ENCODE measurements at regions not wholly inside any gene's neighbourhood (a gene's known extent, or its start where the extent isn't known, plus 50 kb on each side); places are given as distances from the start of the nearest gene placed in this dataset.
"Not testable (repeated sequence)": the region's sequence is repeated elsewhere in the genome, so short reads cannot be mapped to it uniquely, and the experiment has no call there.

- DNase-seq (ENCODE audit: low spot score): no peak
- no peaks in the 10 kb centered on the region for H3K4me1 Mint-ChIP-seq (ENCODE audit: low read depth)
- H3K4me3 Mint-ChIP-seq (ENCODE audit: low read depth): no peak overlapping the region
- no peaks in the 10 kb centered on the region for H3K9me3 Mint-ChIP-seq
- intact Hi-C loops (cut with micrococcal nuclease): no loop called here
- no peaks in the 10 kb centered on the region for H3K27me3 Mint-ChIP-seq (ENCODE audit: low read depth)
- no peak overlapping the region for H3K27ac Mint-ChIP-seq
- H3K36me3 Mint-ChIP-seq (ENCODE audit: low read depth): no peaks in the 10 kb centered on the region
Measured at GRCh38 chr5:86482008-86482407, 135.7 kb upstream of the COX7C start.

GRCh38 chr5:86493777-86494176 lies 124.0 kb upstream of the COX7C start:
- H3K36me3 Mint-ChIP-seq (ENCODE audit: low read depth): no peaks in the 10 kb centered on the region
- no peak overlapping the region for H3K4me3 Mint-ChIP-seq (ENCODE audit: low read depth)
- H3K9me3 Mint-ChIP-seq: no peaks in the 10 kb centered on the region
- intact Hi-C loops (cut with micrococcal nuclease): no loop called here
- H3K27me3 Mint-ChIP-seq (ENCODE audit: low read depth): no peaks in the 10 kb centered on the region
- H3K4me1 Mint-ChIP-seq (ENCODE audit: low read depth): no peaks in the 10 kb centered on the region
- no peak for DNase-seq (ENCODE audit: low spot score)
- no peak overlapping the region for H3K27ac Mint-ChIP-seq

GRCh38 chr5:86500947-86501346 lies 116.8 kb upstream of the COX7C start:
- intact Hi-C loops (cut with micrococcal nuclease): no loop called here
- DNase-seq (ENCODE audit: low spot score): no peak
- H3K4me3 Mint-ChIP-seq (ENCODE audit: low read depth): no peak overlapping the region
- H3K9me3 Mint-ChIP-seq: no peaks in the 10 kb centered on the region
- no peak overlapping the region for H3K27ac Mint-ChIP-seq
- H3K36me3 Mint-ChIP-seq (ENCODE audit: low read depth): no peaks in the 10 kb centered on the region
- H3K27me3 Mint-ChIP-seq (ENCODE audit: low read depth): no peaks in the 10 kb centered on the region
- no peaks in the 10 kb centered on the region for H3K4me1 Mint-ChIP-seq (ENCODE audit: low read depth)

- Mint-ChIP-seq H3K9me3 (peaks cover 5% of the 10 kb centered on the region), H3K4me1 (ENCODE audit: low read depth) (no peaks in the 10 kb centered on the region), H3K36me3 (ENCODE audit: low read depth) (no peaks in the 10 kb centered on the region), H3K27ac (no peak overlapping the region), H3K27me3 (ENCODE audit: low read depth) (no peaks in the 10 kb centered on the region), H3K4me3 (ENCODE audit: low read depth) (no peak overlapping the region)
- intact Hi-C loops (cut with micrococcal nuclease): no loop called here
- DNase-seq (ENCODE audit: low spot score): no peak
Measured at GRCh38 chr5:86507574-86507973, 110.2 kb upstream of the COX7C start.

GRCh38 chr5:86510330-86510915 lies 107.3 kb upstream of the COX7C start:
- DNase-seq (ENCODE audit: low spot score); H3K4me3 Mint-ChIP-seq (ENCODE audit: low read depth); H3K4me1 Mint-ChIP-seq (ENCODE audit: low read depth); H3K27ac Mint-ChIP-seq; intact Hi-C loops (cut with micrococcal nuclease); H3K27me3 Mint-ChIP-seq (ENCODE audit: low read depth); H3K36me3 Mint-ChIP-seq (ENCODE audit: low read depth); H3K9me3 Mint-ChIP-seq: not testable (repeated sequence)

- Mint-ChIP-seq H3K4me1 (ENCODE audit: low read depth) (no peaks in the 10 kb centered on the region), H3K27ac (no peak overlapping the region), H3K4me3 (ENCODE audit: low read depth) (no peak overlapping the region), H3K27me3 (ENCODE audit: low read depth) (no peaks in the 10 kb centered on the region), H3K9me3 (no peaks in the 10 kb centered on the region), H3K36me3 (ENCODE audit: low read depth) (no peaks in the 10 kb centered on the region)
- no peak for DNase-seq (ENCODE audit: low spot score)
- intact Hi-C loops (cut with micrococcal nuclease): no loop called here
Measured at GRCh38 chr5:86523718-86524117, 94.0 kb upstream of the COX7C start.

GRCh38 chr5:86525622-86526021 lies 92.1 kb upstream of the COX7C start:
- Mint-ChIP-seq H3K27ac (no peak overlapping the region), H3K4me1 (ENCODE audit: low read depth) (no peaks in the 10 kb centered on the region), H3K36me3 (ENCODE audit: low read depth) (no peaks in the 10 kb centered on the region), H3K4me3 (ENCODE audit: low read depth) (no peak overlapping the region), H3K9me3 (no peaks in the 10 kb centered on the region), H3K27me3 (ENCODE audit: low read depth) (no peaks in the 10 kb centered on the region)
- no peak for DNase-seq (ENCODE audit: low spot score)
- intact Hi-C loops (cut with micrococcal nuclease): no loop called here

GRCh38 chr5:86526811-86527348 lies 90.9 kb upstream of the COX7C start:
- no peak for DNase-seq (ENCODE audit: low spot score)
- no peaks in the 10 kb centered on the region for H3K4me1 Mint-ChIP-seq (ENCODE audit: low read depth)
- no peaks in the 10 kb centered on the region for H3K9me3 Mint-ChIP-seq
- H3K4me3 Mint-ChIP-seq (ENCODE audit: low read depth): no peak overlapping the region
- intact Hi-C loops (cut with micrococcal nuclease): no loop called here
- H3K27ac Mint-ChIP-seq: no peak overlapping the region
- no peaks in the 10 kb centered on the region for H3K27me3 Mint-ChIP-seq (ENCODE audit: low read depth)
- H3K36me3 Mint-ChIP-seq (ENCODE audit: low read depth): no peaks in the 10 kb centered on the region

- H3K36me3 Mint-ChIP-seq (ENCODE audit: low read depth): no peaks in the 10 kb centered on the region
- no peak overlapping the region for H3K27ac Mint-ChIP-seq
- no peak for DNase-seq (ENCODE audit: low spot score)
- intact Hi-C loops (cut with micrococcal nuclease): no loop called here
- H3K4me3 Mint-ChIP-seq (ENCODE audit: low read depth): no peak overlapping the region
- no peaks in the 10 kb centered on the region for H3K9me3 Mint-ChIP-seq
- H3K27me3 Mint-ChIP-seq (ENCODE audit: low read depth): no peaks in the 10 kb centered on the region
- no peaks in the 10 kb centered on the region for H3K4me1 Mint-ChIP-seq (ENCODE audit: low read depth)
Measured at GRCh38 chr5:86532429-86532828, 85.3 kb upstream of the COX7C start.

GRCh38 chr5:86536396-86536795 lies 81.3 kb upstream of the COX7C start:
- Mint-ChIP-seq H3K9me3 (no peaks in the 10 kb centered on the region), H3K4me1 (ENCODE audit: low read depth) (no peaks in the 10 kb centered on the region), H3K27me3 (ENCODE audit: low read depth) (no peaks in the 10 kb centered on the region), H3K4me3 (ENCODE audit: low read depth) (no peak overlapping the region), H3K36me3 (ENCODE audit: low read depth) (no peaks in the 10 kb centered on the region), H3K27ac (no peak overlapping the region)
- intact Hi-C loops (cut with micrococcal nuclease): no loop called here
- no peak for DNase-seq (ENCODE audit: low spot score)

GRCh38 chr5:86542532-86542931 lies 75.2 kb upstream of the COX7C start:
- intact Hi-C loops (cut with micrococcal nuclease): no loop called here
- no peak for DNase-seq (ENCODE audit: low spot score)
- H3K27me3 Mint-ChIP-seq (ENCODE audit: low read depth): no peaks in the 10 kb centered on the region
- H3K27ac Mint-ChIP-seq: no peak overlapping the region
- no peaks in the 10 kb centered on the region for H3K9me3 Mint-ChIP-seq
- H3K36me3 Mint-ChIP-seq (ENCODE audit: low read depth): no peaks in the 10 kb centered on the region
- H3K4me3 Mint-ChIP-seq (ENCODE audit: low read depth): no peak overlapping the region
- no peaks in the 10 kb centered on the region for H3K4me1 Mint-ChIP-seq (ENCODE audit: low read depth)

GRCh38 chr5:86546044-86546443 lies 71.7 kb upstream of the COX7C start:
- intact Hi-C loops (cut with micrococcal nuclease): no loop called here
- Mint-ChIP-seq H3K27me3 (ENCODE audit: low read depth) (no peaks in the 10 kb centered on the region), H3K4me1 (ENCODE audit: low read depth) (no peaks in the 10 kb centered on the region)

GRCh38 chr5:86546582-86546981 lies 71.2 kb upstream of the COX7C start:
- Mint-ChIP-seq H3K9me3 (no peaks in the 10 kb centered on the region), H3K27ac (no peak overlapping the region), H3K27me3 (ENCODE audit: low read depth) (no peaks in the 10 kb centered on the region), H3K4me1 (ENCODE audit: low read depth) (no peaks in the 10 kb centered on the region), H3K4me3 (ENCODE audit: low read depth) (no peak overlapping the region), H3K36me3 (ENCODE audit: low read depth) (no peaks in the 10 kb centered on the region)
- DNase-seq (ENCODE audit: low spot score): no peak
- intact Hi-C loops (cut with micrococcal nuclease): no loop called here

More at GRCh38 chr5:86546044-86546443, 71.7 kb upstream of the COX7C start:
- no peak overlapping the region for H3K27ac Mint-ChIP-seq
- H3K36me3 Mint-ChIP-seq (ENCODE audit: low read depth): no peaks in the 10 kb centered on the region
- no peak overlapping the region for H3K4me3 Mint-ChIP-seq (ENCODE audit: low read depth)
- DNase-seq (ENCODE audit: low spot score): no peak
- H3K9me3 Mint-ChIP-seq: no peaks in the 10 kb centered on the region

- intact Hi-C loops (cut with micrococcal nuclease): no loop called here
- H3K27me3 Mint-ChIP-seq (ENCODE audit: low read depth): no peaks in the 10 kb centered on the region
- H3K4me3 Mint-ChIP-seq (ENCODE audit: low read depth): no peak overlapping the region
- no peaks in the 10 kb centered on the region for H3K36me3 Mint-ChIP-seq (ENCODE audit: low read depth)
- no peaks in the 10 kb centered on the region for H3K9me3 Mint-ChIP-seq
- no peak for DNase-seq (ENCODE audit: low spot score)
- no peaks in the 10 kb centered on the region for H3K4me1 Mint-ChIP-seq (ENCODE audit: low read depth)
- H3K27ac Mint-ChIP-seq: no peak overlapping the region
Measured at GRCh38 chr5:86554638-86555037, 63.1 kb upstream of the COX7C start.

Measured in activated T-helper 2 cell treated with anti-CD3 and anti-CD28 coated beads, Interferon-gamma antibody, Interleukin-2, Interleukin-4, amounts not matched to agents 10 μg/mL and 5 μg/mL and 100 μg/mL, durations not matched to agents 14 hours and 24 hours and 36 hours (primary cell).